Muscle of leg (tissue), 3 donors: ENCODE measurements at regions not wholly inside any gene's neighbourhood (a gene's known extent, or its start where the extent isn't known, plus 50 kb on each side); places are given as distances from the start of the nearest gene placed in this dataset.
A peak's percentile ranks its signal among the peaks of the same experiment; 100 is the strongest.
"Not testable (repeated sequence)": the region's sequence is repeated elsewhere in the genome, so short reads cannot be mapped to it uniquely, and the experiment has no call there.

ENCODE experiments used
- DNase-seq: peaks from one replicate; pipeline ENCODE4 v3.0.0; 2013
- H3K27ac ChIP-seq: one replicate; pipeline ENCODE4 v1.5.1; 2013; ENCODE audit warnings: mild to moderate bottlenecking, low read length, control low read depth
- H3K27me3 ChIP-seq: one replicate; pipeline ENCODE4 v1.6.1; 2013; ENCODE audit warnings: low read length; ENCODE audit not compliant: control insufficient read depth, insufficient read depth
- H3K36me3 ChIP-seq: one replicate; pipeline ENCODE4 v1.6.1; 2013; ENCODE audit warnings: low read length; ENCODE audit not compliant: control insufficient read depth, insufficient read depth
- H3K4me1 ChIP-seq: one replicate; pipeline ENCODE4 v1.6.1; 2013; ENCODE audit warnings: low read length; ENCODE audit not compliant: control insufficient read depth, insufficient read depth
- H3K4me3 ChIP-seq: one replicate; pipeline ENCODE4 v1.5.1; 2013; ENCODE audit warnings: low read length, control low read depth
- H3K9me3 ChIP-seq: replicated peaks from 2 replicates; pipeline ENCODE4 v1.6.1; 2013; ENCODE audit warnings: low read depth, low read length; ENCODE audit not compliant: control insufficient read depth
- WGBS: methylation state at CpG from one replicate; pipeline ENCODE4 v1.1.5; 2013; ENCODE audit warnings: missing lambda C conversion rate; ENCODE audit not compliant: insufficient coverage; 5-methylcytosine and 5-hydroxymethylcytosine counted together

- Histone ChIP-seq H3K4me3 (no peak overlapping the region), H3K36me3 (no peaks in the 10 kb centered on the region), H3K27ac (no peak overlapping the region), H3K4me1 (peaks cover 8% of the 10 kb centered on the region), H3K27me3 (no peaks in the 10 kb centered on the region), H3K9me3 (no peaks in the 10 kb centered on the region)
- 60% methylated on average over 2 of the region's 2 CpGs for WGBS
- DNase-seq, result peak; percentile 56
These were observed 349.0 kb downstream of the TXNL1 start for GRCh38 chr18:56289381-56289780.

GRCh38 chr18:56286775-56287325 is 351.5 kb downstream of the TXNL1 start:
- Histone ChIP-seq H3K4me1 (peaks cover 3% of the 10 kb centered on the region), H3K36me3 (no peaks in the 10 kb centered on the region), H3K27ac (no peak overlapping the region), H3K4me3 (no peak overlapping the region), H3K9me3 (no peaks in the 10 kb centered on the region), H3K27me3 (no peaks in the 10 kb centered on the region)
- WGBS, result no CpG with 5 or more reads among the region's 4 CpGs
- DNase-seq, result no peak

GRCh38 chr18:56285387-56286065 is 352.9 kb downstream of the TXNL1 start:
- Histone ChIP-seq H3K4me1 (peaks cover under 1% of the 10 kb centered on the region), H3K27me3 (no peaks in the 10 kb centered on the region), H3K4me3 (no peak overlapping the region), H3K36me3 (no peaks in the 10 kb centered on the region), H3K27ac (no peak overlapping the region), H3K9me3 (no peaks in the 10 kb centered on the region)
- WGBS, result 89% methylated on average over 4 of the region's 9 CpGs
- no peak for DNase-seq

GRCh38 chr18:56284319-56284718 is 354.1 kb downstream of the TXNL1 start:
- no peak for DNase-seq
- H3K27me3 ChIP-seq, result no peaks in the 10 kb centered on the region
- H3K9me3 ChIP-seq, result no peaks in the 10 kb centered on the region
- no peaks in the 10 kb centered on the region for H3K4me1 ChIP-seq
- 78% methylated on average over 1 of the region's 1 CpG for WGBS
- no peaks in the 10 kb centered on the region for H3K36me3 ChIP-seq
- no peak overlapping the region for H3K4me3 ChIP-seq
- no peak overlapping the region for H3K27ac ChIP-seq

GRCh38 chr18:56283316-56283715 is 355.1 kb downstream of the TXNL1 start:
- no peaks in the 10 kb centered on the region for H3K36me3 ChIP-seq
- no peak overlapping the region for H3K27ac ChIP-seq
- no peaks in the 10 kb centered on the region for H3K9me3 ChIP-seq
- H3K4me3 ChIP-seq, result no peak overlapping the region
- DNase-seq, result no peak
- no peaks in the 10 kb centered on the region for H3K4me1 ChIP-seq
- H3K27me3 ChIP-seq, result no peaks in the 10 kb centered on the region

GRCh38 chr18:56282234-56283104 is 355.9 kb downstream of the TXNL1 start:
- H3K36me3 ChIP-seq, result no peaks in the 10 kb centered on the region
- DNase-seq, result no peak
- H3K27ac ChIP-seq, result no peak overlapping the region
- H3K9me3 ChIP-seq, result no peaks in the 10 kb centered on the region
- WGBS, result 91% methylated on average over 2 of the region's 8 CpGs
- H3K4me3 ChIP-seq, result no peak overlapping the region
- no peaks in the 10 kb centered on the region for H3K27me3 ChIP-seq
- no peaks in the 10 kb centered on the region for H3K4me1 ChIP-seq

GRCh38 chr18:56279816-56280215 is 358.6 kb downstream of the TXNL1 start:
- no CpG with 5 or more reads among the region's 3 CpGs for WGBS
- not testable (repeated sequence) for H3K4me1 ChIP-seq

GRCh38 chr18:56278421-56279003 is 359.9 kb downstream of the TXNL1 start:
- no peak for DNase-seq
- Histone ChIP-seq H3K36me3 (no peaks in the 10 kb centered on the region), H3K4me1 (no peaks in the 10 kb centered on the region), H3K27me3 (no peaks in the 10 kb centered on the region), H3K4me3 (no peak overlapping the region), H3K9me3 (no peaks in the 10 kb centered on the region), H3K27ac (no peak overlapping the region)
- no CpG with 5 or more reads among the region's 6 CpGs for WGBS

More at GRCh38 chr18:56279816-56280215, 358.6 kb downstream of the TXNL1 start:
- not testable (repeated sequence) for H3K27me3 ChIP-seq, DNase-seq, H3K36me3 ChIP-seq, H3K27ac ChIP-seq, H3K4me3 ChIP-seq, H3K9me3 ChIP-seq

- Histone ChIP-seq H3K9me3 (no peaks in the 10 kb centered on the region), H3K27ac (no peak overlapping the region), H3K4me3 (no peak overlapping the region), H3K27me3 (no peaks in the 10 kb centered on the region), H3K36me3 (no peaks in the 10 kb centered on the region), H3K4me1 (no peaks in the 10 kb centered on the region)
- no CpG with 5 or more reads among the region's 3 CpGs for WGBS
- DNase-seq, result no peak
These were observed 361.9 kb downstream of the TXNL1 start for GRCh38 chr18:56276466-56276865.

- Histone ChIP-seq H3K27me3 (no peaks in the 10 kb centered on the region), H3K36me3 (no peaks in the 10 kb centered on the region), H3K4me3 (no peak overlapping the region), H3K27ac (no peak overlapping the region), H3K9me3 (no peaks in the 10 kb centered on the region), H3K4me1 (no peaks in the 10 kb centered on the region)
- no peak for DNase-seq
- 100% methylated on average over 1 of the region's 1 CpG for WGBS
These were observed 364.7 kb downstream of the TXNL1 start for GRCh38 chr18:56273541-56274219.
